CD4-positive, alpha-beta T cell (primary cell): ENCODE measurements at regions not wholly inside any gene's neighbourhood (a gene's known extent, or its start where the extent isn't known, plus 50 kb on each side); places are given as distances from the start of the nearest gene placed in this dataset.

Experiments
- ATAC-seq: fragments of 200-7000 bp; cut with Tn5 transposase; one replicate; pipeline ENCODE4 v1.10.0; 2022; ENCODE audit warnings: mild to moderate bottlenecking; ENCODE audit not compliant: poor library complexity
- CTCF ChIA-PET: fragments of 350-600 bp; sonication (Branson Sonifier 250); formaldehyde crosslinking; loops from one replicate; lab custom pipeline; 2021; ENCODE audit warnings: antibody characterized with exemption, inconsistent platforms; lab: Charles Lee
- POLR2A ChIA-PET: fragments of 350-600 bp; sonication (Branson Sonifier 250); formaldehyde crosslinking; loops from one replicate; lab custom pipeline; 2021; ENCODE audit warnings: antibody characterized with exemption, inconsistent platforms; lab: Charles Lee
- DNase-seq, 14 experiments: peaks; one replicate each; pipeline ENCODE4 v3.0.0-alpha.2; 2013 to 2020; ENCODE audit warnings: mixed read lengths in 2 of 14
- H3K27ac ChIP-seq, 2 donors: one replicate each; pipeline versions ENCODE4 v1.5.1 to v1.7.0; 2013; ENCODE audit warnings: low read length in 2 of 2, low read depth in 1 of 2, mild to moderate bottlenecking in 1 of 2
- H3K27me3 ChIP-seq, 2 experiments: 1 replicate in 1 of 2; 2 replicates in 1 of 2; pipeline versions ENCODE4 v1.6.1 to v1.7.0; 2013; ENCODE audit warnings: low read length in 2 of 2, control low read depth in 1 of 2, mild to moderate bottlenecking in 1 of 2, moderate library complexity in 1 of 2; ENCODE audit not compliant: insufficient read depth in 2 of 2, control insufficient read depth in 1 of 2
- H3K36me3 ChIP-seq: one replicate; pipeline ENCODE4 v1.6.1; 2013; ENCODE audit warnings: low read length, control low read depth; ENCODE audit not compliant: insufficient read depth
- H3K4me1 ChIP-seq: one replicate; pipeline ENCODE4 v1.6.1; 2013; ENCODE audit warnings: low read length, control low read depth; ENCODE audit not compliant: insufficient read depth
- H3K4me3 ChIP-seq: one replicate; pipeline ENCODE4 v1.5.1; 2013; ENCODE audit warnings: mild to moderate bottlenecking, low read length, moderate library complexity
- H3K9me3 ChIP-seq, 2 experiments: 1 replicate in 1 of 2; 2 replicates in 1 of 2; pipeline versions ENCODE4 v1.6.1 to v1.7.0; 2013; ENCODE audit warnings: low read length in 2 of 2, mild to moderate bottlenecking in 2 of 2, control low read depth in 1 of 2, moderate library complexity in 1 of 2; ENCODE audit not compliant: control insufficient read depth in 1 of 2, insufficient read depth in 1 of 2
- H3K27ac Mint-ChIP-seq: one replicate; pipeline ENCODE4 v1.8.0; 2020; ENCODE audit warnings: mixed read lengths
- H3K27me3 Mint-ChIP-seq: one replicate; pipeline ENCODE4 v1.8.0; 2021; ENCODE audit warnings: mixed read lengths
- H3K36me3 Mint-ChIP-seq: one replicate; pipeline ENCODE4 v1.8.0; 2021; ENCODE audit warnings: low read depth, mixed read lengths
- H3K4me1 Mint-ChIP-seq: one replicate; pipeline ENCODE4 v1.8.0; 2021; ENCODE audit warnings: low read depth, mixed read lengths
- H3K4me3 Mint-ChIP-seq: one replicate; pipeline ENCODE4 v1.8.0; 2020; ENCODE audit warnings: mild to moderate bottlenecking, mixed read lengths
- H3K9me3 Mint-ChIP-seq: one replicate; pipeline ENCODE4 v1.8.0; 2020; ENCODE audit warnings: mixed read lengths
- intact Hi-C, 2 experiments: fragments of 100-400 bp; cut with DNase I in 1 of 2; cut with micrococcal nuclease in 1 of 2; formaldehyde crosslinking; loops; one replicate each; pipeline versions ENCODE4 v1.15.1 to v1.9.0; 2023 to 2025; cut with DNase I, micrococcal nuclease
- TF ChIP-seq, protein P1 (sequence below): fragments of 200-600 bp; IDR thresholded peaks from one replicate; pipeline ENCODE4 v1.8.0; 2022; ENCODE audit warnings: antibody characterized with exemption, mild to moderate bottlenecking

GRCh38 chr5:53376853-53377252, 103.6 kb upstream of the FST start:
- CTCF ChIA-PET = no interaction called here
- no peaks in the 10 kb centered on the region for H3K27me3 ChIP-seq

DNA sequence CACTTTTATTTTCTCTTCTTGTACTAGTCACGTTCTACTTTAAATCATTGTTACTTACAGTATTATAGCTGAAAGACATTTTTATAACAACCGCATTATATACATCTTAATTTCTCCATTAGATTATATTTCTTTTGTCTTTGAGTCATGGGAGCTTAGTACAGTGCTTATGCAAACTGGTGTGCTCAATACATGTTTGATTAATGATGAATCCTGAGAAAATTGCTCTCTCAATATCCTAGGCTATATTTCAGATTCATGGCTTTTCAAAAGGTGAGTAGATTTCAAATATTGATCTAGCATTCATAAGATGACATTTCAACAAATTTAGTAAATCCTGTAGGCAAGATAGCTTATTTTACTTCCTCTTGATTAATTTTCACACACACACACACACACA, 102.2 kb upstream of the FST start:
- H3K27ac ChIP-seq = no peak overlapping the region
- H3K4me3 ChIP-seq = no peak overlapping the region
- no peaks in the 10 kb centered on the region for H3K36me3 ChIP-seq
- no peaks in the 10 kb centered on the region for H3K9me3 Mint-ChIP-seq
- ChIA-PET POLR2A (no interaction called here), CTCF (no interaction called here)
- no peaks in the 10 kb centered on the region for H3K4me1 ChIP-seq
- no peak for ATAC-seq
- H3K27me3 ChIP-seq = no peaks in the 10 kb centered on the region
- no peaks in the 10 kb centered on the region for H3K4me1 Mint-ChIP-seq
- TF ChIP-seq, protein P1, sequence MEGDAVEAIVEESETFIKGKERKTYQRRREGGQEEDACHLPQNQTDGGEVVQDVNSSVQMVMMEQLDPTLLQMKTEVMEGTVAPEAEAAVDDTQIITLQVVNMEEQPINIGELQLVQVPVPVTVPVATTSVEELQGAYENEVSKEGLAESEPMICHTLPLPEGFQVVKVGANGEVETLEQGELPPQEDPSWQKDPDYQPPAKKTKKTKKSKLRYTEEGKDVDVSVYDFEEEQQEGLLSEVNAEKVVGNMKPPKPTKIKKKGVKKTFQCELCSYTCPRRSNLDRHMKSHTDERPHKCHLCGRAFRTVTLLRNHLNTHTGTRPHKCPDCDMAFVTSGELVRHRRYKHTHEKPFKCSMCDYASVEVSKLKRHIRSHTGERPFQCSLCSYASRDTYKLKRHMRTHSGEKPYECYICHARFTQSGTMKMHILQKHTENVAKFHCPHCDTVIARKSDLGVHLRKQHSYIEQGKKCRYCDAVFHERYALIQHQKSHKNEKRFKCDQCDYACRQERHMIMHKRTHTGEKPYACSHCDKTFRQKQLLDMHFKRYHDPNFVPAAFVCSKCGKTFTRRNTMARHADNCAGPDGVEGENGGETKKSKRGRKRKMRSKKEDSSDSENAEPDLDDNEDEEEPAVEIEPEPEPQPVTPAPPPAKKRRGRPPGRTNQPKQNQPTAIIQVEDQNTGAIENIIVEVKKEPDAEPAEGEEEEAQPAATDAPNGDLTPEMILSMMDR = no peak
- H3K27me3 Mint-ChIP-seq = peaks cover 4% of the 10 kb centered on the region
- intact Hi-C loops = no loop called here
- H3K36me3 Mint-ChIP-seq = no peaks in the 10 kb centered on the region
- DNase-seq = no peak
- no peak overlapping the region for H3K27ac Mint-ChIP-seq
- H3K9me3 ChIP-seq = peaks cover 0 to under 1% of the 10 kb centered on the region in 2 experiments
- H3K4me3 Mint-ChIP-seq = no peak overlapping the region

More at GRCh38 chr5:53376853-53377252, 103.6 kb upstream of the FST start:
- no peak for ATAC-seq
- DNase-seq = no peak
- Histone ChIP-seq H3K27ac (no peak overlapping the region), H3K4me3 (no peak overlapping the region), H3K9me3 (no peaks in the 10 kb centered on the region), H3K4me1 (no peaks in the 10 kb centered on the region), H3K36me3 (no peaks in the 10 kb centered on the region)
- peaks cover 4% of the 10 kb centered on the region for H3K27me3 Mint-ChIP-seq
- H3K4me3 Mint-ChIP-seq = no peak overlapping the region
- H3K9me3 Mint-ChIP-seq = no peaks in the 10 kb centered on the region
- H3K27ac Mint-ChIP-seq = no peak overlapping the region
- intact Hi-C loops = no loop called here
- POLR2A ChIA-PET = no interaction called here
- TF ChIP-seq, protein P1 = no peak
- no peaks in the 10 kb centered on the region for H3K36me3 Mint-ChIP-seq
- H3K4me1 Mint-ChIP-seq = no peaks in the 10 kb centered on the region

- Histone ChIP-seq H3K36me3 (no peaks in the 10 kb centered on the region), H3K9me3 (peaks cover 0 to 4% of the 10 kb centered on the region in 2 experiments), H3K27me3 (no peaks in the 10 kb centered on the region), H3K4me3 (no peak overlapping the region), H3K27ac (no peak overlapping the region), H3K4me1 (no peaks in the 10 kb centered on the region)
- Mint-ChIP-seq H3K9me3 (no peaks in the 10 kb centered on the region), H3K4me3 (no peak overlapping the region), H3K27ac (no peak overlapping the region), H3K36me3 (no peaks in the 10 kb centered on the region), H3K27me3 (peaks cover 6% of the 10 kb centered on the region), H3K4me1 (no peaks in the 10 kb centered on the region)
- POLR2A ChIA-PET = no interaction called here
- TF ChIP-seq, protein P1 = no peak
- DNase-seq (no peak), ATAC-seq (no peak)
- CTCF ChIA-PET = no interaction called here
- intact Hi-C loops = no loop called here
Measured at GRCh38 chr5:53378590-53379247, 101.7 kb upstream of the FST start.
